Ovary (tissue), 3 donors: ENCODE measurements at regions not wholly inside any gene's neighbourhood (a gene's known extent, or its start where the extent isn't known, plus 50 kb on each side); places are given as distances from the start of the nearest gene placed in this dataset.

Source experiments
- POLR2A ChIP-seq: fragments of 450-650 bp; IDR thresholded peaks from one replicate; pipeline ENCODE4 v1.6.1; 2017; ENCODE audit warnings: antibody characterized with exemption, mild to moderate bottlenecking, moderate library complexity
- TF ChIP-seq, protein P1 (sequence below), 3 donors: fragments of 450-650 bp in 2 of 3; fragments of 200-600 bp in 1 of 3; IDR thresholded peaks; one replicate each; pipeline versions ENCODE4 v1.5.1 to v1.8.0; 2016 to 2022; ENCODE audit warnings: antibody characterized with exemption in 3 of 3, mild to moderate bottlenecking in 1 of 3
- donor health status: DM: no; HTN: no; CAD: no.

DNA sequence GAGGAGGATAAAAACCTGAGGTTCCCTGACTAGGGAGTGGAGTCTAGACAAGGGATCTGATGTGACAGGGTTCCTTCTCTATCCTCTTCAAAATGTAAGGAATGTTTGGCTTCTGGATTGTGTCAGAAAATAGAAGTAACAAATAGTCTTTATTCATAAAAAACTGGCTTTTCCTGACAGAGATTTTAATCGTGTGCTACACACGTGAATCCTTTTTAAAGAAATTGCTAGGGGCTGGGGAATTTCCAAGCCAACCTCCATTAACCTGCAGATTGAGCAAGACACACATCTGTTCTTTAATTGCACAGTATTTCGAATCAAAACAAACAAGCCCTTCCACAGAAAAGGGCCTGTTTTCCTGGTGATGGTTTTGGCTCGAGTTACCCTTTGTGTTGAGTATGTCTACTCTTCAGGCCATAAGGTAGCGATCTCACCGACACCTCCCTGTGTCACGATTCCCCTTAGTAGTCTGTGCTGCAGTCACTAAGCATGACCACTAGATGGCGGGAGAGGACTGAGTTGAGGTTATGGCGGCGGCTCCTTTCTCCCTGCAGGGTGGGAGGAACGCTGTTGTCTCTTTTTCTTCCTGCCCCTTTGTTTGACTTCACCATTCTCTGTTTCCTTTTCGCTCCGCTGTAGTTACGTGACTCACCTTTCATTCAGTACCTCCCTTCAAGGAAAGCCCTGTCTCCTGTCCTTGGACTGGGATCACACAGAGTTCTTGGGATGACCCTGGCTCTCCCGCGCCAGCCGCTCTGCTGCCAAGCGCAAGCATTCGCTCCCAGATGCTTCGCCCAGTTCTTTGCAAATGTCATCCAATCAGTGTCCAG lies 137.1 kb upstream of the SLC24A2 start:
- TF ChIP-seq, protein P1, sequence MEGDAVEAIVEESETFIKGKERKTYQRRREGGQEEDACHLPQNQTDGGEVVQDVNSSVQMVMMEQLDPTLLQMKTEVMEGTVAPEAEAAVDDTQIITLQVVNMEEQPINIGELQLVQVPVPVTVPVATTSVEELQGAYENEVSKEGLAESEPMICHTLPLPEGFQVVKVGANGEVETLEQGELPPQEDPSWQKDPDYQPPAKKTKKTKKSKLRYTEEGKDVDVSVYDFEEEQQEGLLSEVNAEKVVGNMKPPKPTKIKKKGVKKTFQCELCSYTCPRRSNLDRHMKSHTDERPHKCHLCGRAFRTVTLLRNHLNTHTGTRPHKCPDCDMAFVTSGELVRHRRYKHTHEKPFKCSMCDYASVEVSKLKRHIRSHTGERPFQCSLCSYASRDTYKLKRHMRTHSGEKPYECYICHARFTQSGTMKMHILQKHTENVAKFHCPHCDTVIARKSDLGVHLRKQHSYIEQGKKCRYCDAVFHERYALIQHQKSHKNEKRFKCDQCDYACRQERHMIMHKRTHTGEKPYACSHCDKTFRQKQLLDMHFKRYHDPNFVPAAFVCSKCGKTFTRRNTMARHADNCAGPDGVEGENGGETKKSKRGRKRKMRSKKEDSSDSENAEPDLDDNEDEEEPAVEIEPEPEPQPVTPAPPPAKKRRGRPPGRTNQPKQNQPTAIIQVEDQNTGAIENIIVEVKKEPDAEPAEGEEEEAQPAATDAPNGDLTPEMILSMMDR (IDR thresholded peaks at IDR 0.05), result peak; percentile 88 to 89 (median 88)
- no peak for TF ChIP-seq POLR2A
